Stimulated activated CD4-positive, alpha-beta T cell treated with anti-CD3 and anti-CD28 coated beads, TNF-alpha, amount 100 ng/mL, for 1 hour (primary cell): ENCODE measurements at regions not wholly inside any gene's neighbourhood (a gene's known extent, or its start where the extent isn't known, plus 50 kb on each side); places are given as distances from the start of the nearest gene placed in this dataset.
"Not testable (repeated sequence)": the region's sequence is repeated elsewhere in the genome, so short reads cannot be mapped to it uniquely, and the experiment has no call there.

Experiments used
- DNase-seq, 3 donors: peaks; one replicate each; pipeline ENCODE4 v3.0.0-alpha.2; 2020; ENCODE audit warnings: low read depth in 3 of 3, low spot score in 1 of 3

- no peak for DNase-seq
These were observed 85.8 kb upstream of the ID2 start for GRCh38 chr2:8595811-8596600.

GRCh38 chr2:8597094-8597493, 84.8 kb upstream of the ID2 start:
- no peak for DNase-seq

GRCh38 chr2:8597559-8598225, 84.2 kb upstream of the ID2 start:
- no peak for DNase-seq

- no peak for DNase-seq
These were observed 83.3 kb upstream of the ID2 start for GRCh38 chr2:8598295-8599165.

- DNase-seq = no peak
These were observed 82.2 kb upstream of the ID2 start for GRCh38 chr2:8599421-8600242.

- DNase-seq = no peak
These were observed 81.4 kb upstream of the ID2 start for GRCh38 chr2:8600456-8600855.

GRCh38 chr2:8602809-8603208, 79.0 kb upstream of the ID2 start:
- DNase-seq = no peak

- DNase-seq = not testable (repeated sequence)
These were observed 78.5 kb upstream of the ID2 start for GRCh38 chr2:8603356-8603755.

GRCh38 chr2:8604262-8604661, 77.6 kb upstream of the ID2 start:
- no peak for DNase-seq

- DNase-seq = no peak
These were observed 76.3 kb upstream of the ID2 start for GRCh38 chr2:8605351-8606065.

- no peak for DNase-seq
These were observed 75.6 kb upstream of the ID2 start for GRCh38 chr2:8606226-8606625.

GRCh38 chr2:8606649-8607550, 75.0 kb upstream of the ID2 start:
- DNase-seq = no peak

GRCh38 chr2:8607606-8608005, 74.2 kb upstream of the ID2 start:
- no peak for DNase-seq

- DNase-seq = no peak
These were observed 73.4 kb upstream of the ID2 start for GRCh38 chr2:8608411-8608954.

GRCh38 chr2:8609357-8609811, 72.5 kb upstream of the ID2 start:
- no peak for DNase-seq

- DNase-seq = not testable (repeated sequence)
These were observed 71.1 kb upstream of the ID2 start for GRCh38 chr2:8610775-8611174.

GRCh38 chr2:8611246-8611645, 70.6 kb upstream of the ID2 start:
- no peak for DNase-seq

- no peak for DNase-seq
These were observed 70.2 kb upstream of the ID2 start for GRCh38 chr2:8611700-8612099.

- no peak for DNase-seq
These were observed 69.1 kb upstream of the ID2 start for GRCh38 chr2:8612734-8613179.
